ENCODE measurements at regions not wholly inside any gene's neighbourhood (a gene's known extent, or its start where the extent isn't known, plus 50 kb on each side); places are given as distances from the start of the nearest gene placed in this dataset.

GRCh38 chr3:159008401-159008800, 206.5 kb downstream of the MFSD1 start:
- no peaks in the 10 kb centered on the region for H3K27me3 ChIP-seq
- intact Hi-C loops (cut with DNase I), result no loop called here
- WGBS, 4 donors, result 34 to 50% (median 43%) methylated on average over 4 of the region's 4 CpGs

DNA sequence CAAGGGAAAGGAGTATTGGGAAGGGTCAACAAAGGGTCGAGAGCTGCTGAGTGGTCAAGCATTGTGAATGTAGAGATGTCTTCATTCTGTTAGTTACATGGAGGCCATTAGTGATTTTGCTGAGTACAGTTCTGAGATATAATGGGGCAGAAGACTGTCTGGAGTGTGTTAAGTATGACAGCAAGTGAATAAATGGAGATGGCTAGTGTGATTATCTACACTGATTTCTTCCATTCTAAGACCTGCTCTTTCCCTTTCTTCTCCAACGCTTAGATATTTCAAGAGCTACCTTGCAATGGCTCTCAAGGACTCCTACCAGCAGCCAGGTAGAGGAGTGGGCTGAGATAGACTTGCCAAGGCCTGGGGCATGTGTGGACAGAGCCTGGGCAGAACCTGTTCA, 216.5 kb downstream of the MFSD1 start:
- Histone ChIP-seq H3K27ac (no peak overlapping the region), H3K9me3 (replicated peaks in 1 of 3) (no peaks in the 10 kb centered on the region), H3K27me3 (no peaks in the 10 kb centered on the region), H3K36me3 (replicated peaks in 1 of 2) (no peaks in the 10 kb centered on the region), H3K4me1 (replicated peaks in 1 of 2) (no peaks in the 10 kb centered on the region), H3K4me3 (no peak overlapping the region)
- no peak for DNase-seq
- 64 to 78% (median 71%) methylated on average over 2 of the region's 2 CpGs for WGBS, 4 donors
- TF ChIP-seq POLR2A (IDR thresholded peaks at IDR 0.05), result no peak
- TF ChIP-seq, protein P1, sequence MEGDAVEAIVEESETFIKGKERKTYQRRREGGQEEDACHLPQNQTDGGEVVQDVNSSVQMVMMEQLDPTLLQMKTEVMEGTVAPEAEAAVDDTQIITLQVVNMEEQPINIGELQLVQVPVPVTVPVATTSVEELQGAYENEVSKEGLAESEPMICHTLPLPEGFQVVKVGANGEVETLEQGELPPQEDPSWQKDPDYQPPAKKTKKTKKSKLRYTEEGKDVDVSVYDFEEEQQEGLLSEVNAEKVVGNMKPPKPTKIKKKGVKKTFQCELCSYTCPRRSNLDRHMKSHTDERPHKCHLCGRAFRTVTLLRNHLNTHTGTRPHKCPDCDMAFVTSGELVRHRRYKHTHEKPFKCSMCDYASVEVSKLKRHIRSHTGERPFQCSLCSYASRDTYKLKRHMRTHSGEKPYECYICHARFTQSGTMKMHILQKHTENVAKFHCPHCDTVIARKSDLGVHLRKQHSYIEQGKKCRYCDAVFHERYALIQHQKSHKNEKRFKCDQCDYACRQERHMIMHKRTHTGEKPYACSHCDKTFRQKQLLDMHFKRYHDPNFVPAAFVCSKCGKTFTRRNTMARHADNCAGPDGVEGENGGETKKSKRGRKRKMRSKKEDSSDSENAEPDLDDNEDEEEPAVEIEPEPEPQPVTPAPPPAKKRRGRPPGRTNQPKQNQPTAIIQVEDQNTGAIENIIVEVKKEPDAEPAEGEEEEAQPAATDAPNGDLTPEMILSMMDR (IDR thresholded peaks at IDR 0.05), result no peak
- intact Hi-C loops (cut with DNase I), result no loop called here

More at GRCh38 chr3:159008401-159008800, 206.5 kb downstream of the MFSD1 start:
- no peaks in the 10 kb centered on the region for H3K9me3 ChIP-seq (replicated peaks in 1 of 3)
- H3K4me1 ChIP-seq (replicated peaks in 1 of 2), result no peaks in the 10 kb centered on the region
- TF ChIP-seq, protein P1 (IDR thresholded peaks at IDR 0.05), result no peak
- no peak for TF ChIP-seq POLR2A (IDR thresholded peaks at IDR 0.05)
- no peak overlapping the region for H3K4me3 ChIP-seq
- H3K27ac ChIP-seq, result no peak overlapping the region
- no peak for DNase-seq
- H3K36me3 ChIP-seq (replicated peaks in 1 of 2), result no peaks in the 10 kb centered on the region

- Histone ChIP-seq H3K4me1 (replicated peaks in 1 of 2) (no peaks in the 10 kb centered on the region), H3K27ac (no peak overlapping the region), H3K9me3 (replicated peaks in 1 of 3) (no peaks in the 10 kb centered on the region), H3K4me3 (no peak overlapping the region), H3K36me3 (replicated peaks in 1 of 2) (no peaks in the 10 kb centered on the region), H3K27me3 (no peaks in the 10 kb centered on the region)
- intact Hi-C loops (cut with DNase I), result no loop called here
- TF ChIP-seq, protein P1 (IDR thresholded peaks at IDR 0.05), result no peak
- no peak for TF ChIP-seq POLR2A (IDR thresholded peaks at IDR 0.05)
- DNase-seq, result no peak
- 19 to 51% (median 42%) methylated on average over 2 of the region's 2 CpGs for WGBS, 4 donors
These were observed 223.9 kb downstream of the MFSD1 start for GRCh38 chr3:159025733-159026132.

DNA sequence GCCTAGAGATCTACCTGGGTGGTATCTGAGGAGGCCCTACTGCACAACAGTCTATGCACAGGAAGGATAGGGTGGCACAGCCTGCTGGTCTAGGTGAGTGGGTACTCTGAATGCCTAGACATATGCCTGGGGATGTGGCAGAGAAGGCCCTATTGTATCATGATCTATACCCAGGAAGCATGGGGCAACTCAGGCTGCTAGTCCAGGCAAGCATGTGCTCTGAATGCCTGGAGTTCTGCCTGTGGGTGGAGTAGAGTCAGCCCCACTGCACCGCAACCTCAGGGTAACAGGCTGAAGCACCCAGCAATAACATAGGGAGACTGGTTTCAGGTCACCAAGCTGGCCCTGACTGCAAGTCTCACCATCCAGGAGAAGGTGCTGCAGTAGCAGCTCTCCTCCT, 224.7 kb downstream of the MFSD1 start:
- TF ChIP-seq, protein P1 (IDR thresholded peaks at IDR 0.05), result no peak
- no peak for TF ChIP-seq POLR2A (IDR thresholded peaks at IDR 0.05)
- no peaks in the 10 kb centered on the region for H3K4me1 ChIP-seq (replicated peaks in 1 of 2)
- 91 to 100% (median 100%) methylated on average over 1 of the region's 1 CpG; no CpG with 5 or more reads in 1 of the 4 donors for WGBS, 4 donors

More for the DNA sequence above, 224.7 kb downstream of the MFSD1 start:
- Histone ChIP-seq H3K36me3 (replicated peaks in 1 of 2) (no peaks in the 10 kb centered on the region), H3K27me3 (no peaks in the 10 kb centered on the region), H3K9me3 (replicated peaks in 1 of 3) (no peaks in the 10 kb centered on the region), H3K4me3 (no peak overlapping the region), H3K27ac (no peak overlapping the region)
- DNase-seq, result no peak
- intact Hi-C loops (cut with DNase I), result no loop called here

Measured in adrenal gland (tissue), 9 donors.